Gastrocnemius medialis (tissue), 4 donors: ENCODE measurements at regions not wholly inside any gene's neighbourhood (a gene's known extent, or its start where the extent isn't known, plus 50 kb on each side); places are given as distances from the start of the nearest gene placed in this dataset.

Experiments
- ATAC-seq, 2 donors: fragments of 150-250 bp; one replicate each; pipeline ENCODE4 v1.9.1; 2016
- DNase-seq, 2 donors: peaks; one replicate each; pipeline ENCODE4 v3.0.0-alpha.2; 2019
- H3K27ac ChIP-seq, 4 donors: fragments of 200-600 bp; sonication (generic); 1 replicate in 1 of 4; 2 replicates in 3 of 4; pipeline ENCODE4 v1.5.1; 2016 to 2018; ENCODE audit warnings: mild to moderate bottlenecking in 2 of 4, moderate library complexity in 1 of 4
- H3K27me3 ChIP-seq, 3 donors: fragments of 200-600 bp; sonication (generic) in 2 of 3; 1 replicate in 1 of 3; 2 replicates in 2 of 3; pipeline versions ENCODE4 v1.5.1 to v1.6.0; 2016 to 2019; ENCODE audit warnings: mild to moderate bottlenecking in 1 of 3, moderate library complexity in 1 of 3
- H3K36me3 ChIP-seq, 2 donors: fragments of 200-600 bp; sonication (generic) in 1 of 2; one replicate each; pipeline ENCODE4 v1.5.1; 2017 to 2018
- H3K4me1 ChIP-seq, 2 donors: fragments of 200-600 bp; sonication (generic) in 1 of 2; one replicate each; pipeline ENCODE4 v1.5.1; 2016 to 2017; ENCODE audit warnings: mild to moderate bottlenecking in 2 of 2
- H3K4me3 ChIP-seq, 4 donors: fragments of 200-600 bp; sonication (generic) in 3 of 4; 1 replicate in 1 of 4; 2 replicates in 3 of 4; pipeline ENCODE4 v1.5.1; 2016 to 2019; ENCODE audit warnings: mild to moderate bottlenecking in 2 of 4
- H3K9me3 ChIP-seq, 3 donors: fragments of 200-600 bp; sonication (generic) in 2 of 3; 1 replicate in 1 of 3; 2 replicates in 2 of 3; pipeline ENCODE4 v1.5.1; 2016 to 2019
- CTCF ChIP-seq, 5 experiments: fragments of 450-650 bp in 3 of 5; fragments of 200-600 bp in 2 of 5; sonication (generic) in 2 of 5; IDR thresholded peaks in 4 of 5; conservative IDR thresholded peaks in 1 of 5; 1 replicate in 4 of 5; 2 replicates in 1 of 5; pipeline ENCODE4 v1.5.1; 2016 to 2019; ENCODE audit warnings: antibody characterized with exemption in 5 of 5, mild to moderate bottlenecking in 3 of 5, moderate library complexity in 3 of 5
- POLR2A ChIP-seq, 2 donors: fragments of 450-650 bp; IDR thresholded peaks; one replicate each; pipeline ENCODE4 v1.6.1; 2017; ENCODE audit warnings: antibody characterized with exemption in 2 of 2, mild to moderate bottlenecking in 2 of 2, moderate library complexity in 2 of 2
- in situ Hi-C, 4 donors: fragments of 200-750 bp; cut with MboI; loops; one replicate each; pipeline versions ENCODE4 v1.15.0 to v1.8.0; 2017; ENCODE audit warnings: low sequenced_read_pairs in 4 of 4
- intact Hi-C: fragments of 100-400 bp; cut with DNase I; formaldehyde crosslinking; loops from one replicate; pipeline ENCODE4 v1.15.1; 2023; ENCODE audit warnings: low total_unique reads

DNA sequence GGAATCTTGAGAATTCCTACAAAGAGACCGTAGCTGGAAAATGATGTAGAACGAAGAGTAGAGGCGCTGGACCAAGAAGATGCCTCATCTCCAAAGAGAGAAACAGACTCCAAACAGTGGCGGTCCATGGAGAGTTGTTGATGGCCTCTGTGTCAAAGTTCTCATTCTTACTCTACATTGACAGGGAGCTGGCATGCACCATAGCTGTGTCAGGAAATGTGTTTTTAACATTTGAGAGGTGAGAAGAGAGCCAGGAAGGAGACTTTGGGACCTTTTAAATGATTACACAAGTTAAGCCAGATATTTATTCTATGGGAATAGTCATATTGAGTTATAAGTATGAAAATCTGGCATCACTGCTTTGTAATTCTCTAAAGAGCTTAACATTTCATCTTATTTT is 61.5 kb upstream of the FERD3L start:
- Histone ChIP-seq H3K4me1 (no peaks in the 10 kb centered on the region), H3K9me3 (no peaks in the 10 kb centered on the region), H3K4me3 (no peak overlapping the region), H3K27me3 (no peaks in the 10 kb centered on the region), H3K36me3 (no peaks in the 10 kb centered on the region), H3K27ac (no peak overlapping the region)
- intact Hi-C loops: no loop called here
- no peak for TF ChIP-seq CTCF (IDR thresholded peaks at IDR 0.05 in 4 of 5, conservative IDR thresholded peaks at IDR 0.05 in 1 of 5)
- DNase-seq (no peak), ATAC-seq (no peak)
- in situ Hi-C loops: no loop called here

- Histone ChIP-seq H3K9me3 (no peaks in the 10 kb centered on the region), H3K4me1 (no peaks in the 10 kb centered on the region), H3K27me3 (no peaks in the 10 kb centered on the region), H3K36me3 (no peaks in the 10 kb centered on the region), H3K4me3 (no peak overlapping the region), H3K27ac (no peak overlapping the region)
- intact Hi-C loops (no loop called here), in situ Hi-C loops (no loop called here)
- no peak for DNase-seq
- no peak for ATAC-seq
- no peak for TF ChIP-seq POLR2A (IDR thresholded peaks at IDR 0.05)
- TF ChIP-seq CTCF (IDR thresholded peaks at IDR 0.05 in 4 of 5, conservative IDR thresholded peaks at IDR 0.05 in 1 of 5): no peak
Observed at GRCh38 chr7:19203686-19204085, 58.5 kb upstream of the FERD3L start.

DNA sequence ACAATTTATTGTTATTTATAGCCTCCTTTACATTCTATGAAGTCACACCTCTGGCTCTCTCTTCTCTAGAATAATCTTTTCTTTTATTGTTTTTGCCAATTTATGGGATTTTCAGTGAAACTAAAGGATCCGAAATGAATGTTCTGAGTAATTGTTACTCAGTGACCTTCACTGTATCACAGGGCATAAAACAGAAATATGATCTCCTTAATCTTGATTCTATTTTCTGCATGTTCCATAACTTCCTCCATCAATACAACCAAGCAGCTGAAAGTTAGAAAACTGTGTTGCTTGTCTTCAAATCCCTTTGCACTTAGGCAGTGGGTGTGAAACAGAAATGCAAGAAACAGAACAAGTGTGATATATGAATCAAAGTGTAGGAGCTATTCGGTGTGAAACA is 57.4 kb upstream of the FERD3L start:
- no peaks in the 10 kb centered on the region for H3K9me3 ChIP-seq
- no peak for TF ChIP-seq POLR2A (IDR thresholded peaks at IDR 0.05)
- TF ChIP-seq CTCF (IDR thresholded peaks at IDR 0.05 in 4 of 5, conservative IDR thresholded peaks at IDR 0.05 in 1 of 5): no peak
- no peak overlapping the region for H3K27ac ChIP-seq
- H3K4me3 ChIP-seq: no peak overlapping the region
- intact Hi-C loops (no loop called here), in situ Hi-C loops (no loop called here)
- no peaks in the 10 kb centered on the region for H3K36me3 ChIP-seq
- DNase-seq: no peak
- H3K4me1 ChIP-seq: no peaks in the 10 kb centered on the region
- H3K27me3 ChIP-seq: no peaks in the 10 kb centered on the region
- no peak for ATAC-seq
